ENCODE measurements at regions not wholly inside any gene's neighbourhood (a gene's known extent, or its start where the extent isn't known, plus 50 kb on each side); places are given as distances from the start of the nearest gene placed in this dataset.

DNA sequence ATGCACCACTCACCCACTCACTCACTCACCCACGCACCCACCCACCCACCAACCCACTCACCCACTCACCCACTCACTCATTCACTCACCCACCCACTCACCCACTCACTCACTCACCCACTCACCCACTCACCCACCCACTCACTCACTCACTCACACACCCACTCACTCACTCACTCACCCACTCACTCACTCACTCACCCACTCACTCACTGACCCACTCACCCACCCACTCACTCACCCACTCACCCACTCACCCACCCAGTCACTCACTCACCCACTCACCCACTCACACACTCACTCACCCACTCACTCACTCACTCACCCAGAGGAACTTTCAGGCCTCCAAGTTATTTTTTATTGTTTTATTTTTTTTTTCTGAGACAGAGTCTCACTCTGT is 93.1 kb upstream of the MKI67 start:
- Histone ChIP-seq H3K4me3 (no peak overlapping the region), H3K4me2 (no peak overlapping the region), H3K9me2 (replicated peaks; ENCODE audit: insufficient read depth) (no peaks in the 10 kb centered on the region), H3K9me3 (ENCODE audit: low read depth) (no peaks in the 10 kb centered on the region), H4K20me1 (ENCODE audit: insufficient read depth, poor library complexity, severe bottlenecking) (no peaks in the 10 kb centered on the region), H3K27ac (no peak overlapping the region), H3K79me2 (no peaks in the 10 kb centered on the region), H3K36me3 (replicated peaks; ENCODE audit: insufficient read depth, low read depth) (no peaks in the 10 kb centered on the region), H2AFZ (no peak overlapping the region), H3K27me3 (no peaks in the 10 kb centered on the region), H3K4me1 (ENCODE audit: insufficient read depth) (no peaks in the 10 kb centered on the region)
- WGBS (ENCODE audit: low lambda C conversion rate, missing lambda C conversion rate), result no CpG with 5 or more reads among the region's 1 CpG
- no peak for DNase-seq (ENCODE audit: low spot score)
- TF ChIP-seq EZH2 (IDR thresholded peaks at IDR 0.05; ENCODE audit: borderline replicate concordance) (no peak), EZH2phosphoT487 (IDR thresholded peaks at IDR 0.05; ENCODE audit: low read depth, severe bottlenecking, unreplicated experiment) (no peak)
- TF ChIP-seq, protein P1, sequence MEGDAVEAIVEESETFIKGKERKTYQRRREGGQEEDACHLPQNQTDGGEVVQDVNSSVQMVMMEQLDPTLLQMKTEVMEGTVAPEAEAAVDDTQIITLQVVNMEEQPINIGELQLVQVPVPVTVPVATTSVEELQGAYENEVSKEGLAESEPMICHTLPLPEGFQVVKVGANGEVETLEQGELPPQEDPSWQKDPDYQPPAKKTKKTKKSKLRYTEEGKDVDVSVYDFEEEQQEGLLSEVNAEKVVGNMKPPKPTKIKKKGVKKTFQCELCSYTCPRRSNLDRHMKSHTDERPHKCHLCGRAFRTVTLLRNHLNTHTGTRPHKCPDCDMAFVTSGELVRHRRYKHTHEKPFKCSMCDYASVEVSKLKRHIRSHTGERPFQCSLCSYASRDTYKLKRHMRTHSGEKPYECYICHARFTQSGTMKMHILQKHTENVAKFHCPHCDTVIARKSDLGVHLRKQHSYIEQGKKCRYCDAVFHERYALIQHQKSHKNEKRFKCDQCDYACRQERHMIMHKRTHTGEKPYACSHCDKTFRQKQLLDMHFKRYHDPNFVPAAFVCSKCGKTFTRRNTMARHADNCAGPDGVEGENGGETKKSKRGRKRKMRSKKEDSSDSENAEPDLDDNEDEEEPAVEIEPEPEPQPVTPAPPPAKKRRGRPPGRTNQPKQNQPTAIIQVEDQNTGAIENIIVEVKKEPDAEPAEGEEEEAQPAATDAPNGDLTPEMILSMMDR (IDR thresholded peaks at IDR 0.05; ENCODE audit: poor library complexity), result no peak

DNA sequence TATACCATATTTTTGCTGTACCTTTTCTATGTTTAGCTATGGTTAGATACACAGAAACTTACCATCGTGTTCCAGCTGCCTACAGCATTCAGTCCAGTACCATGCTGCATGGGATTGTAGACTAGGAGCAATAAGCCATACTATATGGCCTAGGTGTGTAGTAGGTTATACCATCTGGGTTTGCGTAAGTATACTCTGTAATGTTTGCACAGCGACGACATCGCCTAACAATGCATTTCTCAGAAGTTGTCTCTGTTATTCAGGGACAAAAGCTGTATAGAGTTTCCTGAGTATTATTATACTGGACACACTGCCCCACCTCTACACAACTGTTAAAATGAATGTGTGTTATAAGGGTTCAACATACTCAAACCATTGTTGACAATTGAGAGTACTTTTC is 93.8 kb upstream of the MKI67 start:
- Histone ChIP-seq H3K9me3 (ENCODE audit: low read depth) (no peaks in the 10 kb centered on the region), H3K79me2 (no peaks in the 10 kb centered on the region), H4K20me1 (ENCODE audit: insufficient read depth, poor library complexity, severe bottlenecking) (no peaks in the 10 kb centered on the region), H3K4me1 (ENCODE audit: insufficient read depth) (no peaks in the 10 kb centered on the region), H3K27ac (peak overlapping the region; percentile 59), H3K27me3 (no peaks in the 10 kb centered on the region), H3K36me3 (replicated peaks; ENCODE audit: insufficient read depth, low read depth) (no peaks in the 10 kb centered on the region), H3K9me2 (replicated peaks; ENCODE audit: insufficient read depth) (no peaks in the 10 kb centered on the region), H3K4me3 (no peak overlapping the region), H2AFZ (no peak overlapping the region), H3K4me2 (no peak overlapping the region)
- TF ChIP-seq EZH2phosphoT487 (IDR thresholded peaks at IDR 0.05; ENCODE audit: low read depth, severe bottlenecking, unreplicated experiment), result no peak
- TF ChIP-seq EZH2 (IDR thresholded peaks at IDR 0.05; ENCODE audit: borderline replicate concordance), result no peak
- TF ChIP-seq, protein P1 (IDR thresholded peaks at IDR 0.05; ENCODE audit: poor library complexity), result no peak
- peak; percentile 53 for DNase-seq (ENCODE audit: low spot score)
- 79% methylated on average over 5 of the region's 5 CpGs for WGBS (ENCODE audit: low lambda C conversion rate, missing lambda C conversion rate)

DNA sequence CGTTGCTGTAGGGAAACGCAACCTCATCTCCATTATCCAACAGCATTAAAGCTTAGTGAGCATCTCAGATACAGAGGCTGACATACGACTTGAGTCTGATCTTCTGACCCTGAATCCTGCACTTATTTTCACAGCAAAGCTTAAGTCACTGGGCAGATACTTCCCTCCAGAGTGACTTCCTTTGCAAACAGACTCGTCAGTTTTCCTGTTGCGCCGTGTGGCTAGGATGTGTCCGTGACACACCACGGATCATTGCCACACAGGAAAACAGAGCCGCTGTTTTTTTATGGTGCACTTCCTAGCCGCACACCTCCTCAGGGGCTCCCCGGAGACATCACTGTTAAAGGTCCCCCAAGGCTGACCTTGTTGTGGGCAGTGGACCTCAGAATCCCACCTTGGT is 94.9 kb upstream of the MKI67 start:
- Histone ChIP-seq H4K20me1 (ENCODE audit: insufficient read depth, poor library complexity, severe bottlenecking) (no peaks in the 10 kb centered on the region), H3K79me2 (no peaks in the 10 kb centered on the region), H3K36me3 (replicated peaks; ENCODE audit: insufficient read depth, low read depth) (no peaks in the 10 kb centered on the region), H3K27ac (no peak overlapping the region), H3K4me1 (ENCODE audit: insufficient read depth) (no peaks in the 10 kb centered on the region), H3K9me3 (ENCODE audit: low read depth) (no peaks in the 10 kb centered on the region), H3K4me2 (no peak overlapping the region), H2AFZ (no peak overlapping the region), H3K4me3 (no peak overlapping the region), H3K27me3 (no peaks in the 10 kb centered on the region), H3K9me2 (replicated peaks; ENCODE audit: insufficient read depth) (no peaks in the 10 kb centered on the region)
- TF ChIP-seq, protein P1 (IDR thresholded peaks at IDR 0.05; ENCODE audit: poor library complexity), result no peak
- TF ChIP-seq EZH2 (IDR thresholded peaks at IDR 0.05; ENCODE audit: borderline replicate concordance), result no peak
- no peak for TF ChIP-seq EZH2phosphoT487 (IDR thresholded peaks at IDR 0.05; ENCODE audit: low read depth, severe bottlenecking, unreplicated experiment)
- 89% methylated on average over 11 of the region's 11 CpGs for WGBS (ENCODE audit: low lambda C conversion rate, missing lambda C conversion rate)
- no peak for DNase-seq (ENCODE audit: low spot score)

DNA sequence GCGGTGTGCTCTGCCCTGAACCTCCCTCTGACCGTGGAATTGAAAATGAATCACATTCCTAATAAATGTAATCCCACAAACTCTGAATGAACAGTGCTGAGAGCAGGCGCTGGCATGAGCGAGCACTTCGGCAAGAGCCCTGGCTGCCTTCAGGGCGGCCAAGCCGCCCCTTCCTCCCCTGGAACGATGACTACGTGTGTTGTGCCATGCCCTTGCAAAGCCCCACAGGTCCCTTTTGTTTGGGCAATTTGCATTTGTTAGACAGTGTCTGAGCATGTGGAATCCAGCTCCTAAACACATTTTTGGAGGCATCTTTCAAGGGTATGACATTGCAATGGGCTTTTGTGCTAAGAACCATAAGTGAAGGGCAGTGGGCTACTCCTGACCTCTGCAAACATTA is 95.6 kb upstream of the MKI67 start:
- Histone ChIP-seq H4K20me1 (ENCODE audit: insufficient read depth, poor library complexity, severe bottlenecking) (no peaks in the 10 kb centered on the region), H3K36me3 (replicated peaks; ENCODE audit: insufficient read depth, low read depth) (no peaks in the 10 kb centered on the region), H3K79me2 (no peaks in the 10 kb centered on the region), H3K9me2 (replicated peaks; ENCODE audit: insufficient read depth) (no peaks in the 10 kb centered on the region), H3K4me1 (ENCODE audit: insufficient read depth) (no peaks in the 10 kb centered on the region), H3K27ac (no peak overlapping the region), H2AFZ (no peak overlapping the region), H3K4me2 (no peak overlapping the region), H3K4me3 (no peak overlapping the region), H3K9me3 (ENCODE audit: low read depth) (no peaks in the 10 kb centered on the region), H3K27me3 (no peaks in the 10 kb centered on the region)
- no peak for DNase-seq (ENCODE audit: low spot score)
- WGBS (ENCODE audit: low lambda C conversion rate, missing lambda C conversion rate), result 89% methylated on average over 9 of the region's 9 CpGs
- TF ChIP-seq EZH2 (IDR thresholded peaks at IDR 0.05; ENCODE audit: borderline replicate concordance), result no peak
- TF ChIP-seq, protein P1 (IDR thresholded peaks at IDR 0.05; ENCODE audit: poor library complexity), result no peak
- TF ChIP-seq EZH2phosphoT487 (IDR thresholded peaks at IDR 0.05; ENCODE audit: low read depth, severe bottlenecking, unreplicated experiment), result no peak
